SJSA1 (cell line): ENCODE measurements at regions not wholly inside any gene's neighbourhood (a gene's known extent, or its start where the extent isn't known, plus 50 kb on each side); places are given as distances from the start of the nearest gene placed in this dataset.

ENCODE experiments used
- DNase-seq, 2 experiments: peaks; one replicate each; pipeline ENCODE4 v3.0.0-alpha.2; 2015 to 2020; ENCODE audit warnings: low spot score in 2 of 2, low read depth in 1 of 2
- H3K27ac ChIP-seq: fragments of 250-450 bp; sonication (Bioruptor Pico); 2 replicates; pipeline ENCODE4 v1.5.1; 2020; ENCODE audit warnings: mild to moderate bottlenecking, moderate library complexity
- H3K27me3 ChIP-seq: fragments of 250-450 bp; sonication (Bioruptor Pico); replicated peaks from 2 replicates; pipeline ENCODE4 v1.5.1; 2020; ENCODE audit warnings: mild to moderate bottlenecking, moderate library complexity
- H3K36me3 ChIP-seq: fragments of 250-450 bp; sonication (Bioruptor Pico); 2 replicates; pipeline ENCODE4 v1.5.1; 2020; ENCODE audit warnings: mild to moderate bottlenecking
- H3K4me1 ChIP-seq: fragments of 250-450 bp; sonication (Bioruptor Pico); replicated peaks from 2 replicates; pipeline ENCODE4 v1.6.1; 2021; ENCODE audit warnings: mild to moderate bottlenecking
- H3K4me3 ChIP-seq: fragments of 250-450 bp; sonication (Bioruptor Pico); 2 replicates; pipeline ENCODE4 v1.5.1; 2020; ENCODE audit warnings: mild to moderate bottlenecking
- H3K9me3 ChIP-seq: fragments of 250-450 bp; sonication (Bioruptor Pico); replicated peaks from 2 replicates; pipeline ENCODE4 v1.5.1; 2020; ENCODE audit warnings: mild to moderate bottlenecking

- H3K36me3 ChIP-seq = no peaks in the 10 kb centered on the region
- H3K4me3 ChIP-seq = no peak overlapping the region
- no peak overlapping the region for H3K27ac ChIP-seq
- H3K9me3 ChIP-seq = no peaks in the 10 kb centered on the region
- no peaks in the 10 kb centered on the region for H3K27me3 ChIP-seq
- no peak for DNase-seq
- H3K4me1 ChIP-seq = no peaks in the 10 kb centered on the region
Measured at GRCh38 chr2:142484111-142484510, 353.3 kb upstream of the LRP1B start.

- Histone ChIP-seq H3K4me1 (no peaks in the 10 kb centered on the region), H3K27me3 (no peaks in the 10 kb centered on the region), H3K9me3 (no peaks in the 10 kb centered on the region), H3K4me3 (no peak overlapping the region), H3K36me3 (no peaks in the 10 kb centered on the region), H3K27ac (no peak overlapping the region)
- DNase-seq = no peak
Measured at GRCh38 chr2:142483653-142484052, 352.8 kb upstream of the LRP1B start.

DNA sequence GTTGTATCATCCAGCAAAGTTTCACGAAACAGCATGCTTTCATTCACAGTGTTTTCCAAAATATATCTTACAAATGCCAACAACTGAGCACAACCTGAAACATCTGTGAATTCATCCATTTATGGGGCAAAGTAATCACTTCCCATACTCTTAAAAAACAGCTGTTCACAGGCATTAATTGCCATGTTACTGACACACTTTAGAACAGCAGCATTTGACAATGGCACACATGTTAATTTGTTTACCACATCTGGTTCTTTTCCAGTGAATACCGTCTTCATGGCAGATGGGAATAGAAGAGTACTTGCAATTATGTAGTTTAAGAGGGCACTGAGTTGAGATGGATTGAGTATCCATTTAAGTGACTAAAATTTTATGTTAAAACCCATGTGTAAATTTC, 347.4 kb upstream of the LRP1B start:
- H3K9me3 ChIP-seq = no peaks in the 10 kb centered on the region
- no peaks in the 10 kb centered on the region for H3K4me1 ChIP-seq
- no peaks in the 10 kb centered on the region for H3K27me3 ChIP-seq
- no peak for DNase-seq
- H3K4me3 ChIP-seq = no peak overlapping the region
- no peak overlapping the region for H3K27ac ChIP-seq
- H3K36me3 ChIP-seq = no peaks in the 10 kb centered on the region

DNA sequence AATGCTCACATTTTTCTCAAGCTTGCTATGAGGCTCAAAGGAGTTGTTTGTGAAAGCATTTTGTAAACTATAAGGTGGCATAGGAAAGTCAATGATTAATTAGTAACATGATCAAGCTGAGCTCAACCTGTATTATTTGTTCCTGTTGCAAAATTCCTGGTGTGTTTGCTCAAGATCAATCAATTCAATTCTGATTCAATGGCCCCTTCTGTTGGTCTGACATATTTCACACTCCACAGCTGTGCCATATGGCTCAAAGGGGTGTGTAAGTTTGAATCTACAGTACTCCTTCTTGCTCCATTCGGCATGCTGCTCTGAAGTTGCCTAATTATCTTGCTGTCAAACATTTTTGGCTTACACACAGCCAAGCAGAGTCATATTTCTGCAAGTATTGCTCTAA, 341.6 kb upstream of the LRP1B start:
- Histone ChIP-seq H3K9me3 (no peaks in the 10 kb centered on the region), H3K4me1 (no peaks in the 10 kb centered on the region), H3K36me3 (no peaks in the 10 kb centered on the region), H3K27me3 (no peaks in the 10 kb centered on the region), H3K27ac (no peak overlapping the region), H3K4me3 (no peak overlapping the region)
- DNase-seq = no peak

DNA sequence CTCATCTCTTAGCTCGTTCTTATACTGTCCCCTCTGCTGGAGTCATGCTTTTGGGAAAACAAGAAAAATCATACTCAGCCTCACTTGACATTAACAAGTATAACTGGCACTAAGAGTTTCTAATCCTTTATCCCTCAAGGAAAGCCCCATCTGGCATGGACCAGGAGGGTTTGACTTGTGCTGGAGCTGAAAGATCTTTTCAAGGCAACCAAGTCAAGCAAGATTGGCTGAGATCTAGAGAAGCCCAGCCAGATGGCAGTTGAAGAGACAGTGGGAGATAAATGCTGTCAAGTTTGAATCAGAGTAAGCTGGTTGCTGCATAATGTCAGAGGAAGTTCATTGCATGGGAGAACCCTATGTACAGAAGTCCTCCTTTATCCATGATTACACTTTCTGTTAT, 336.5 kb upstream of the LRP1B start:
- H3K27ac ChIP-seq = no peak overlapping the region
- H3K9me3 ChIP-seq = no peaks in the 10 kb centered on the region
- no peaks in the 10 kb centered on the region for H3K36me3 ChIP-seq
- H3K4me1 ChIP-seq = no peaks in the 10 kb centered on the region
- no peak for DNase-seq
- no peaks in the 10 kb centered on the region for H3K27me3 ChIP-seq
- H3K4me3 ChIP-seq = no peak overlapping the region

GRCh38 chr2:142463047-142463446, 332.2 kb upstream of the LRP1B start:
- H3K36me3 ChIP-seq = no peaks in the 10 kb centered on the region
- no peak overlapping the region for H3K4me3 ChIP-seq
- no peaks in the 10 kb centered on the region for H3K27me3 ChIP-seq
- no peak overlapping the region for H3K27ac ChIP-seq
- no peaks in the 10 kb centered on the region for H3K4me1 ChIP-seq
- no peaks in the 10 kb centered on the region for H3K9me3 ChIP-seq
- DNase-seq = no peak

DNA sequence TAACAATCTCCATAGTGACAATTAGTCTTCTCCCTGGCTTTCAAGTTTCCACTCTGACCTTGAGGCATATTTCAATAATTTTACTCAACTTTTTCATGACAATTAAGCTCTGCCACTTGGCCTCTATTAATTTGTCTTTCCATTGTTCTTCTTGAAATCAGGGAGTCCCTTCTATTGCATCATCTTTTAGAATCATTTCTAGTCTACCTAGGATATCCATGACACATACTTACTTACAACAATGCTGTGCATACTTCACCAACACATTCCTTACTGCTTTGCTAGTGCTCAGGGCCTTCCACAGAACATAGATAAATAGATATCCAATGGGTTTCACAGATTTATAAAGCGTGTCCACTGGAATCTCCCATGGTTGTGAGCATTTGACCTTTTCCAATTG, 331.5 kb upstream of the LRP1B start:
- H3K36me3 ChIP-seq = no peaks in the 10 kb centered on the region
- no peak overlapping the region for H3K27ac ChIP-seq
- H3K4me3 ChIP-seq = no peak overlapping the region
- H3K4me1 ChIP-seq = no peaks in the 10 kb centered on the region
- H3K27me3 ChIP-seq = no peaks in the 10 kb centered on the region
- no peaks in the 10 kb centered on the region for H3K9me3 ChIP-seq
- DNase-seq = no peak

DNA sequence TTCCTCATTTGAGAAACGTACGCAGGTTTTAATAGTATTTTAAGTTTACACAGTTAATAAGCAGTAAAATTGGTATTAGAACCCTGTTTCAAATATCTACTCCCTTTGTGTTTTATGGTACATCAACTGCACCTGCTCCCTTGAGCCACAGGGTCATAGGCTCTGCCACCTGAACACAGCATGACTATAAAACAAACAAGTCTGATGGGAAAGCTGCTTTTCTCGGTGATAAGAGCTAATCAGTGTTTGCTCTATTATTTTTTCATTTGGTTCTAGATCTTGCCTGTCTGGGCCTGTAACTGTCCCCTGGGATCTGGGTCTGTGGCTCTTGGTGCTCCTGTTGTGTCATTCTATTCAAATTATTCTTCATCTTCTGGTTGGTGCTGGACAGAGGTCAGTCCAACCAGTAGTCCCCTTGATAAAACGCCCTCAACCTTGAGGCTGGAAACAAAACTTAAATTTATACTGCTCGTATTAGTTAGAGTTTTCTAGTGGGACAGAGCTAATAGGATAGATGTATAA, 314.8 kb upstream of the LRP1B start:
- Histone ChIP-seq H3K9me3 (no peaks in the 10 kb centered on the region), H3K4me1 (no peaks in the 10 kb centered on the region), H3K27me3 (no peaks in the 10 kb centered on the region), H3K27ac (no peak overlapping the region), H3K36me3 (no peaks in the 10 kb centered on the region), H3K4me3 (no peak overlapping the region)
- DNase-seq = no peak

GRCh38 chr2:142445023-142445422, 314.2 kb upstream of the LRP1B start:
- H3K4me1 ChIP-seq = no peaks in the 10 kb centered on the region
- H3K27ac ChIP-seq = no peak overlapping the region
- DNase-seq = no peak

DNA sequence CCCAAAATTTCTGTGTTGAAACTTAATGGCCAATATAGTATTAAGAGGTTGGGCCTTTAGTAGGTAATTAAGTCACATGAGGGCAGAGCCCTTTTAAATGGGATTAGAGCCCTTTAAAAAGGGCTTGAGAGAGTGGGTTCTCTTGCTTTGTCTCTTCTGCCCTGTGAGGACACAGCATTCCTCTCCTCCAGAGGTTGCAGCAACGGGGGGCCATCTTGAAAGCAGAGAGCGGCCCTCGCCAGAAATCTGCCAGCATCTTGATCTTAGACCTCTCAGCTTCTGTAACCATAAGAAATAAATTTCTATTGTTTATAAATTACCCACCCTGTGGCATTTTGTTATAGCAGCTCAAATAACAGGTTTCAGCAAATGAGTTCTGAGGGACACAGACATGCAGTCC, 305.0 kb upstream of the LRP1B start:
- H3K27me3 ChIP-seq = 0 out of 2 replicates have a peak, but pooled peaks cover 2% of the 10 kb centered on the region
- H3K9me3 ChIP-seq = no peaks in the 10 kb centered on the region
- DNase-seq = no peak
- no peaks in the 10 kb centered on the region for H3K36me3 ChIP-seq
- no peak overlapping the region for H3K27ac ChIP-seq
- no peak overlapping the region for H3K4me3 ChIP-seq
- no peaks in the 10 kb centered on the region for H3K4me1 ChIP-seq

More at GRCh38 chr2:142445023-142445422, 314.2 kb upstream of the LRP1B start:
- H3K36me3 ChIP-seq = no peaks in the 10 kb centered on the region
- no peak overlapping the region for H3K4me3 ChIP-seq
- no peaks in the 10 kb centered on the region for H3K27me3 ChIP-seq
- H3K9me3 ChIP-seq = no peaks in the 10 kb centered on the region

GRCh38 chr2:142426064-142426463, 295.2 kb upstream of the LRP1B start:
- Histone ChIP-seq H3K4me1 (no peaks in the 10 kb centered on the region), H3K9me3 (no peaks in the 10 kb centered on the region), H3K27ac (no peak overlapping the region), H3K27me3 (no peaks in the 10 kb centered on the region), H3K36me3 (no peaks in the 10 kb centered on the region), H3K4me3 (no peak overlapping the region)
- DNase-seq = no peak

GRCh38 chr2:142425551-142425950, 294.7 kb upstream of the LRP1B start:
- Histone ChIP-seq H3K4me3 (no peak overlapping the region), H3K27ac (no peak overlapping the region)

DNA sequence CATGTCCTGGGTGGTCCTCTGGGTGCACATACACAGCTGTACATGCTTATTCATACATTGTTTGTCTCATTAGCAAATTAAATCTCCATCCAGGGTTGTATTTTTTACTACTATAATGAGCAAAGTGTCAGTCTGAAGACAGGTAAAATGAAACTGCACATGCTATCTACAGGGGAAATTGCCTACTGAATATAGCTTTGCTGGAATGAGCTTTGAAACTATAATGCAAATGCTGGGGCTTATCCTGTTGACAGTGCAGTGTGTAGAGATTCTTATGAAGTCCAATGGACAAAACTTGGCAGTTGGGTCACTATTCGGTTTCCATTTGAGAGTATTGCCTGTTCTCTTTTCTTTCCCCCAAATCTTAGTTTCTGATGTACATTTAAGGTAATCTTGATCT, 292.8 kb upstream of the LRP1B start:
- Histone ChIP-seq H3K9me3 (no peaks in the 10 kb centered on the region), H3K4me3 (no peak overlapping the region), H3K27me3 (no peaks in the 10 kb centered on the region), H3K36me3 (no peaks in the 10 kb centered on the region), H3K27ac (no peak overlapping the region), H3K4me1 (no peaks in the 10 kb centered on the region)
- DNase-seq = no peak

More at GRCh38 chr2:142425551-142425950, 294.7 kb upstream of the LRP1B start:
- DNase-seq = no peak
- no peaks in the 10 kb centered on the region for H3K9me3 ChIP-seq
- H3K36me3 ChIP-seq = no peaks in the 10 kb centered on the region
- H3K27me3 ChIP-seq = no peaks in the 10 kb centered on the region
- H3K4me1 ChIP-seq = no peaks in the 10 kb centered on the region

GRCh38 chr2:142422769-142423168, 292.0 kb upstream of the LRP1B start:
- no peak for DNase-seq
- H3K27me3 ChIP-seq = no peaks in the 10 kb centered on the region
- H3K9me3 ChIP-seq = no peaks in the 10 kb centered on the region
- no peaks in the 10 kb centered on the region for H3K4me1 ChIP-seq
- H3K4me3 ChIP-seq = no peak overlapping the region
- H3K36me3 ChIP-seq = no peaks in the 10 kb centered on the region
- no peak overlapping the region for H3K27ac ChIP-seq

- Histone ChIP-seq H3K36me3 (no peaks in the 10 kb centered on the region), H3K4me3 (no peak overlapping the region), H3K4me1 (no peaks in the 10 kb centered on the region), H3K27ac (no peak overlapping the region), H3K9me3 (no peaks in the 10 kb centered on the region), H3K27me3 (no peaks in the 10 kb centered on the region)
- no peak for DNase-seq
Measured at GRCh38 chr2:142422041-142422440, 291.2 kb upstream of the LRP1B start.
